ENCODE measurements at regions not wholly inside any gene's neighbourhood (a gene's known extent, or its start where the extent isn't known, plus 50 kb on each side); places are given as distances from the start of the nearest gene placed in this dataset.

DNA sequence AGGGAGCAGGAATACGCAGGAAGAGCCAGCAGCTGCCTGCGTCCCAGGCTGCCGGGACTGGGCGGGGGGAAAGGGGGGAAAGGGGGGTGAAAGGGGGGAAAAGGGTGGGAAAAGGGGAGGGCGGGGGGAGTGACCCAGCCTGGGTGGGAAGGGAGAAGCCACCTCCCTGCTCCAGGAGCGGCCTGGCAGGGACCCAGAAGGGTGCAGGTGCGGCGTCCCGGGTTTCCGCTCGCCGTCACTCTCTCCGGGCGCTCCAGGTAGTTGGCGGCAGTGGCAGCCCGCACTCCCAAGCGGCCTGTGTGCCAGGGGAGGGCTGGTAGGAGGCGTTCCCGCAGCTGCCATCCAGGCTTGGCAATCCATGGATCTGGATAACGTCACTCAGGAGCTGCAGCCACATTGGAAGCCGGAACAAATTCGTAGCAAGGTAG, 141.0 kb upstream of the NGF start:
- TF ChIP-seq, protein P1, sequence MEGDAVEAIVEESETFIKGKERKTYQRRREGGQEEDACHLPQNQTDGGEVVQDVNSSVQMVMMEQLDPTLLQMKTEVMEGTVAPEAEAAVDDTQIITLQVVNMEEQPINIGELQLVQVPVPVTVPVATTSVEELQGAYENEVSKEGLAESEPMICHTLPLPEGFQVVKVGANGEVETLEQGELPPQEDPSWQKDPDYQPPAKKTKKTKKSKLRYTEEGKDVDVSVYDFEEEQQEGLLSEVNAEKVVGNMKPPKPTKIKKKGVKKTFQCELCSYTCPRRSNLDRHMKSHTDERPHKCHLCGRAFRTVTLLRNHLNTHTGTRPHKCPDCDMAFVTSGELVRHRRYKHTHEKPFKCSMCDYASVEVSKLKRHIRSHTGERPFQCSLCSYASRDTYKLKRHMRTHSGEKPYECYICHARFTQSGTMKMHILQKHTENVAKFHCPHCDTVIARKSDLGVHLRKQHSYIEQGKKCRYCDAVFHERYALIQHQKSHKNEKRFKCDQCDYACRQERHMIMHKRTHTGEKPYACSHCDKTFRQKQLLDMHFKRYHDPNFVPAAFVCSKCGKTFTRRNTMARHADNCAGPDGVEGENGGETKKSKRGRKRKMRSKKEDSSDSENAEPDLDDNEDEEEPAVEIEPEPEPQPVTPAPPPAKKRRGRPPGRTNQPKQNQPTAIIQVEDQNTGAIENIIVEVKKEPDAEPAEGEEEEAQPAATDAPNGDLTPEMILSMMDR (IDR thresholded peaks at IDR 0.05; ENCODE audit: insufficient read depth in 1 of 2, low read depth in 1 of 2, low read length in 1 of 2, severe bottlenecking in 1 of 2, unreplicated experiment in 1 of 2) = no peak
- Mint-ChIP-seq H3K4me3 (ENCODE audit: unreplicated experiment) (no peak overlapping the region), H3K36me3 (ENCODE audit: insufficient read depth, unreplicated experiment) (no peaks in the 10 kb centered on the region), H3K27ac (ENCODE audit: unreplicated experiment) (no peak overlapping the region), H3K9me3 (ENCODE audit: unreplicated experiment) (no peaks in the 10 kb centered on the region), H3K27me3 (ENCODE audit: insufficient read depth, unreplicated experiment) (no peaks in the 10 kb centered on the region), H3K4me1 (ENCODE audit: low read depth, unreplicated experiment) (no peaks in the 10 kb centered on the region)
- no peaks in the 10 kb centered on the region for H3K27me3 ChIP-seq (replicated peaks; ENCODE audit: control insufficient read depth, insufficient read depth, low read length)
- intact Hi-C loops (cut with micrococcal nuclease; ENCODE audit: unreplicated experiment) = no loop called here
- DNase-seq = no peak
- H3K9me3 ChIP-seq = no peaks in the 10 kb centered on the region
- H3K36me3 ChIP-seq (ENCODE audit: control insufficient read depth, insufficient read depth, low read length) = no peaks in the 10 kb centered on the region
- H3K4me3 ChIP-seq (ENCODE audit: low read depth, low read length) = no peak overlapping the region
- H3K4me1 ChIP-seq = no peaks in the 10 kb centered on the region
- ChIA-PET POLR2A (no interaction called here), CTCF (no interaction called here)
- no TSS peak for BruUV-seq (replicated peaks)

DNA sequence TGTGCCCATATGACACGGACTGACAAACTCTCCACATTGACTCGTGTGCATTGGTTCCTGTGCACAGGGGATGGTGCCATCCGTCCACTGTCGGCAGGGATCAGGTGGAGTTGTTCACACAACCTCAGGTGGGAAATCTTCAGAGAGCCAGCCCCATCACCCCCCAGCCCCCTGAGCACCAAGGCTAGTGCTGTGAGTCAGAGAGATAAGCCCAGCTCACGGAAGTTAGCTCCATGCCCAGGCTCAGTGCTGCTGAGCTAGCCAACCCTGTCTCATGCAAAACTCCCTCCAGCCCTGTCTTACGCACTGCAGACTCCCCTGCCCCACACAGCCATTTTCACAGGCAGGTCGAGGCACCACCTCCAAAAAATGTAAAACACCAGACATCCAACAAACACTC, 139.0 kb upstream of the NGF start:
- Mint-ChIP-seq H3K9me3 (ENCODE audit: unreplicated experiment) (no peaks in the 10 kb centered on the region), H3K27me3 (ENCODE audit: insufficient read depth, unreplicated experiment) (no peaks in the 10 kb centered on the region), H3K4me3 (ENCODE audit: unreplicated experiment) (no peak overlapping the region), H3K27ac (ENCODE audit: unreplicated experiment) (no peak overlapping the region), H3K36me3 (ENCODE audit: insufficient read depth, unreplicated experiment) (no peaks in the 10 kb centered on the region), H3K4me1 (ENCODE audit: low read depth, unreplicated experiment) (no peaks in the 10 kb centered on the region)
- Histone ChIP-seq H3K36me3 (ENCODE audit: control insufficient read depth, insufficient read depth, low read length) (no peaks in the 10 kb centered on the region), H3K4me3 (ENCODE audit: low read depth, low read length) (no peak overlapping the region), H3K4me1 (no peaks in the 10 kb centered on the region), H3K27me3 (replicated peaks; ENCODE audit: control insufficient read depth, insufficient read depth, low read length) (no peaks in the 10 kb centered on the region), H3K9me3 (no peaks in the 10 kb centered on the region)
- BruUV-seq (replicated peaks) = no TSS peak
- ChIA-PET POLR2A (no interaction called here), CTCF (no interaction called here)
- intact Hi-C loops (cut with micrococcal nuclease; ENCODE audit: unreplicated experiment) = no loop called here
- TF ChIP-seq, protein P1 (IDR thresholded peaks at IDR 0.05; ENCODE audit: insufficient read depth in 1 of 2, low read depth in 1 of 2, low read length in 1 of 2, severe bottlenecking in 1 of 2, unreplicated experiment in 1 of 2) = no peak
- DNase-seq = no peak

DNA sequence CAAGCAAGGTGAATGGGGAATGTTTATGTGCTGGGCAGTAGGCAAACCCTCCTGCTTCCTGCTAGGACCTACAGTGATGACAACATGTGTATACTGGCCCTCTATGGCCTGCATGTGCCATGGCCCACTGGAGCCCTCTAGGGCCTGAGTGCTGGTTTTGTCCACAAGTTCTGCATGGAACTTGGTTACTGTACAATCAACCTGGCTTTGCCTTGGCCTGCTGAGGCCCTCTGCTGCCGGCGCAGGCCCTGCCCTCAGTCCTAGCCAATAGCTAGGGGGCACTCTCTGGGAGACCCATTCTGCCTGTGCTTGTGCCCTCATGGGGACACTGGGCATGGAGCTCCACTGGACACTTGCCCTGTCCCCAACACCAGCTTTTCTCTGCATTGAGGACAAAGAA, 138.6 kb upstream of the NGF start:
- intact Hi-C loops (cut with micrococcal nuclease; ENCODE audit: unreplicated experiment) = no loop called here
- TF ChIP-seq, protein P1 (IDR thresholded peaks at IDR 0.05; ENCODE audit: insufficient read depth in 1 of 2, low read depth in 1 of 2, low read length in 1 of 2, severe bottlenecking in 1 of 2, unreplicated experiment in 1 of 2) = no peak
- CTCF ChIA-PET = no interaction called here
- no peaks in the 10 kb centered on the region for H3K4me1 ChIP-seq
- no peaks in the 10 kb centered on the region for H3K4me1 Mint-ChIP-seq (ENCODE audit: low read depth, unreplicated experiment)
- DNase-seq = no peak
- H3K9me3 ChIP-seq = no peaks in the 10 kb centered on the region
- no peaks in the 10 kb centered on the region for H3K9me3 Mint-ChIP-seq (ENCODE audit: unreplicated experiment)
- H3K27ac Mint-ChIP-seq (ENCODE audit: unreplicated experiment) = no peak overlapping the region
- no peak overlapping the region for H3K4me3 Mint-ChIP-seq (ENCODE audit: unreplicated experiment)
- no peaks in the 10 kb centered on the region for H3K36me3 ChIP-seq (ENCODE audit: control insufficient read depth, insufficient read depth, low read length)
- H3K27me3 ChIP-seq (replicated peaks; ENCODE audit: control insufficient read depth, insufficient read depth, low read length) = no peaks in the 10 kb centered on the region
- POLR2A ChIA-PET = no interaction called here
- BruUV-seq (replicated peaks) = no TSS peak
- H3K36me3 Mint-ChIP-seq (ENCODE audit: insufficient read depth, unreplicated experiment) = no peaks in the 10 kb centered on the region
- no peak overlapping the region for H3K4me3 ChIP-seq (ENCODE audit: low read depth, low read length)
- H3K27me3 Mint-ChIP-seq (ENCODE audit: insufficient read depth, unreplicated experiment) = no peaks in the 10 kb centered on the region

All from Caco-2 (cell line).